IMR-90 (cell line): ENCODE measurements at regions not wholly inside any gene's neighbourhood (a gene's known extent, or its start where the extent isn't known, plus 50 kb on each side); places are given as distances from the start of the nearest gene placed in this dataset.

Experiments
- ATAC-seq: fragments of 200-7000 bp; cut with Tn5 transposase; 2 replicates; pipeline ENCODE4 v1.9.1; 2020; ENCODE audit warnings: low read depth, mild to moderate bottlenecking, moderate library complexity
- BruUV-seq: library from RNA; stranded (reverse); fragments of 400-500 nt; replicated peaks from 2 replicates; lab custom pipeline; 2021; lab: Mats Ljungman, UMichigan
- CTCF ChIA-PET: fragments of 300-600 bp; formaldehyde crosslinking; extraction: SDS; loops from one replicate; lab custom pipeline; 2021; ENCODE audit warnings: antibody characterized with exemption; lab: Yijun Ruan, JAX
- POLR2A ChIA-PET: fragments of 300-600 bp; sonication (Branson Sonifier 250); formaldehyde crosslinking; loops from one replicate; lab custom pipeline; 2022; ENCODE audit warnings: antibody characterized with exemption; ENCODE audit not compliant: unreplicated experiment; lab: Charles Lee
- DNase-seq: peaks from one replicate; pipeline ENCODE4 v3.0.0; 2013
- H2AFZ ChIP-seq: replicated peaks from 2 replicates; pipeline ENCODE3; 2013; ENCODE audit warnings: low read length, mild to moderate bottlenecking; ENCODE audit not compliant: poor library complexity
- H2AK5ac ChIP-seq: 2 replicates; pipeline ENCODE4 v1.6.1; 2013; ENCODE audit warnings: low read depth, low read length, inconsistent platforms
- H2AK9ac ChIP-seq: replicated peaks from 2 replicates; pipeline ENCODE3; 2013; ENCODE audit warnings: mild to moderate bottlenecking, low read depth, low read length, moderate library complexity; ENCODE audit not compliant: poor library complexity
- H2BK120ac ChIP-seq: 2 replicates; pipeline ENCODE4 v1.6.1; 2013; ENCODE audit warnings: low read depth, low read length, inconsistent platforms
- H2BK15ac ChIP-seq: 3 replicates; pipeline ENCODE4 v1.6.1; 2013; ENCODE audit warnings: low read depth, low read length, inconsistent platforms
- H2BK20ac ChIP-seq: 2 replicates; pipeline ENCODE4 v1.6.1; 2013; ENCODE audit warnings: low read depth, mild to moderate bottlenecking, inconsistent platforms, low read length, moderate library complexity
- H2BK5ac ChIP-seq: 2 replicates; pipeline ENCODE4 v1.6.1; 2013; ENCODE audit warnings: mild to moderate bottlenecking, low read depth, low read length, inconsistent platforms; ENCODE audit not compliant: poor library complexity, severe bottlenecking
- H3K14ac ChIP-seq: replicated peaks from 2 replicates; pipeline ENCODE4 v1.6.1; 2013; ENCODE audit warnings: low read depth, low read length, inconsistent platforms
- H3K18ac ChIP-seq: 2 replicates; pipeline ENCODE4 v1.6.1; 2013; ENCODE audit warnings: low read depth, low read length, control low read depth
- H3K23ac ChIP-seq: 2 replicates; pipeline ENCODE4 v1.6.1; 2013; ENCODE audit warnings: low read depth, low read length, inconsistent platforms
- H3K27ac ChIP-seq: 2 replicates; pipeline ENCODE4 v1.5.1; 2013; ENCODE audit warnings: mild to moderate bottlenecking, control low read depth, low read length; ENCODE audit not compliant: insufficient read depth
- H3K27me3 ChIP-seq: 2 replicates; pipeline ENCODE4 v1.6.1; 2013; ENCODE audit warnings: low read length; ENCODE audit not compliant: control insufficient read depth, insufficient read depth
- H3K36me3 ChIP-seq: 2 replicates; pipeline ENCODE4 v1.6.1; 2013; ENCODE audit warnings: low read length, mixed read lengths; ENCODE audit not compliant: control insufficient read depth, insufficient read depth
- H3K4ac ChIP-seq: 2 replicates; pipeline ENCODE4 v1.6.1; 2013; ENCODE audit warnings: low read depth, low read length, inconsistent platforms
- H3K4me1 ChIP-seq: 2 replicates; pipeline ENCODE4 v1.6.1; 2013; ENCODE audit warnings: low read length, mixed read lengths; ENCODE audit not compliant: control insufficient read depth, insufficient read depth
- H3K4me2 ChIP-seq: 2 replicates; pipeline ENCODE4 v1.6.1; 2013; ENCODE audit warnings: low read depth, mild to moderate bottlenecking, control low read depth, low read length, moderate library complexity
- H3K4me3 ChIP-seq: 2 replicates; pipeline ENCODE4 v1.5.1; 2013; ENCODE audit warnings: low read depth, mild to moderate bottlenecking, control low read depth, low read length, moderate library complexity; ENCODE audit not compliant: insufficient read depth
- H3K56ac ChIP-seq: 2 replicates; pipeline ENCODE4 v1.6.1; 2013; ENCODE audit warnings: low read length, inconsistent platforms; ENCODE audit not compliant: insufficient read depth; ENCODE audit errors: extremely low read depth
- H3K79me1 ChIP-seq, 2 experiments: 2 replicates each; pipeline ENCODE4 v1.6.1; 2013; ENCODE audit warnings: low read length in 2 of 2, inconsistent platforms in 1 of 2, low read depth in 1 of 2
- H3K9ac ChIP-seq: 2 replicates; pipeline ENCODE4 v1.6.1; 2013; ENCODE audit warnings: low read depth, low read length, control low read depth
- H3K9me1 ChIP-seq: 2 replicates; pipeline ENCODE4 v1.6.1; 2013; ENCODE audit warnings: low read length, inconsistent platforms; ENCODE audit not compliant: insufficient read depth
- H3K9me3 ChIP-seq: 2 replicates; pipeline ENCODE4 v1.6.1; 2013; ENCODE audit warnings: low read length; ENCODE audit not compliant: control insufficient read depth, insufficient read depth
- H4K20me1 ChIP-seq: 2 replicates; pipeline ENCODE4 v1.6.1; 2013; ENCODE audit warnings: low read length, inconsistent platforms; ENCODE audit not compliant: insufficient read depth
- H4K5ac ChIP-seq: 2 replicates; pipeline ENCODE4 v1.6.1; 2013; ENCODE audit warnings: mild to moderate bottlenecking, low read depth, low read length, control low read depth
- H4K8ac ChIP-seq, 2 experiments: 2 replicates each; pipeline ENCODE4 v1.6.1; 2013; ENCODE audit warnings: low read depth in 2 of 2, low read length in 2 of 2, control low read depth in 1 of 2, inconsistent platforms in 1 of 2
- H4K91ac ChIP-seq: 2 replicates; pipeline ENCODE4 v1.6.1; 2013; ENCODE audit warnings: low read depth, low read length, inconsistent platforms; ENCODE audit not compliant: insufficient read depth
- BHLHE40 ChIP-seq: fragments of 150-350 bp; IDR thresholded peaks from 2 replicates; pipeline ENCODE4 v1.6.1; 2016; ENCODE audit warnings: mild to moderate bottlenecking, low read depth, low read length
- CEBPB ChIP-seq: IDR thresholded peaks from 2 replicates; pipeline ENCODE4 v1.6.1; 2012; ENCODE audit warnings: low read depth, low read length, improper control_type of control experiment
- CHD1 ChIP-seq: IDR thresholded peaks from 2 replicates; pipeline ENCODE4 v1.6.1; 2012; ENCODE audit warnings: low read depth, low read length, improper control_type of control experiment
- FOS ChIP-seq: fragments of 150-350 bp; IDR thresholded peaks from 2 replicates; pipeline ENCODE4 v1.6.1; 2016; ENCODE audit warnings: low read depth, low read length
- MAFK ChIP-seq: IDR thresholded peaks from 2 replicates; pipeline ENCODE4 v1.6.1; 2012; ENCODE audit warnings: low read depth, low read length, improper control_type of control experiment
- MAZ ChIP-seq: IDR thresholded peaks from 2 replicates; pipeline ENCODE4 v1.6.1; 2012; ENCODE audit warnings: low read depth, mild to moderate bottlenecking, low read length, improper control_type of control experiment, moderate library complexity, borderline replicate concordance
- MXI1 ChIP-seq: IDR thresholded peaks from 2 replicates; pipeline ENCODE4 v1.6.1; 2012; ENCODE audit warnings: low read depth, mild to moderate bottlenecking, low read length, moderate library complexity, borderline replicate concordance
- NFE2L2 ChIP-seq: fragments of 150-350 bp; IDR thresholded peaks from 2 replicates; pipeline ENCODE4 v1.6.1; 2016; ENCODE audit warnings: low read depth, mild to moderate bottlenecking, low read length
- POLR2A ChIP-seq: IDR thresholded peaks from 2 replicates; pipeline ENCODE4 v1.6.1; 2012; ENCODE audit warnings: mild to moderate bottlenecking, low read depth, low read length
- RAD21 ChIP-seq: IDR thresholded peaks from 2 replicates; pipeline ENCODE4 v1.6.1; 2012; ENCODE audit warnings: low read length, improper control_type of control experiment
- RFX5 ChIP-seq: IDR thresholded peaks from 2 replicates; pipeline ENCODE4 v1.8.0; 2012; ENCODE audit warnings: low read depth, mild to moderate bottlenecking, low read length, moderate library complexity
- WGBS, 2 experiments: methylation state at CpG; one replicate each; pipeline versions ENCODE4 v1.1.5 to v1.1.7; 2013; ENCODE audit warnings: missing lambda C conversion rate in 2 of 2; ENCODE audit not compliant: insufficient read length in 1 of 2; ENCODE audit errors: extremely low coverage in 2 of 2; 5-methylcytosine and 5-hydroxymethylcytosine counted together
- dilution Hi-C: fragments of 300-500 bp; cut with HindIII; formaldehyde crosslinking; loops from one replicate; pipeline ENCODE4 v1.14.3; 2018; ENCODE audit warnings: low sequenced_read_pairs; ENCODE audit not compliant: unreplicated experiment
- in situ Hi-C: fragments of 300-500 bp; cut with MboI; formaldehyde crosslinking; loops from 3 replicates; pipeline ENCODE4 v1.14.3; 2019; ENCODE audit warnings: low sequenced_read_pairs, inconsistent platforms, mixed read lengths
- intact Hi-C: fragments of 100-400 bp; cut with micrococcal nuclease; formaldehyde crosslinking; loops from 2 replicates; pipeline ENCODE4 v1.10.0; 2022
- TF ChIP-seq, protein P1 (sequence below): fragments of 150-350 bp; IDR thresholded peaks from 2 replicates; pipeline ENCODE4 v1.6.1; 2016; ENCODE audit warnings: low read depth, mild to moderate bottlenecking, low read length, moderate library complexity, borderline replicate concordance
- TF ChIP-seq, protein P2 (sequence below): fragments of 150-350 bp; IDR thresholded peaks from 2 replicates; pipeline ENCODE4 v1.6.1; 2017; ENCODE audit warnings: mild to moderate bottlenecking, antibody characterized with exemption, low read length, low read depth

DNA sequence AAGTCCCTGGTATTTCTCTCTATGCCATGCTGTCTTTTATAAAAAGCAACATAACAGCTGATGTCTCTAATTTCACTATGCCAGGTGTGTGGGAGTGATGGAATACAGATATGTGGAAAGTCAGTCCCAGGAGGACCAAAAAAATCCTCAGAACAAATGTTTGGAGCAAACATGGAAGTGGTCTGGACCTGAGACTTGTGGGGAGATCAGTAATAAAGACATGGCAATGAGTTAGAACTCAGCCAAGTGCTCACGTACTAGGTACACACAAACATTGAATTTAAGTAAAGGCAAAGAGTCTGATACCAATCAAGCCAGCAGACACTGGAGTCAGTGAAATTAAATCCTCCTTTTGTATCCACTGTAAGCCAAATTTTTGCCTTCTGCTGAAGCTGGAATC, 223.6 kb downstream of the ALG10B start:
- no peaks in the 10 kb centered on the region for H3K9me1 ChIP-seq
- no peak overlapping the region for H3K4ac ChIP-seq
- ChIA-PET CTCF (no interaction called here), POLR2A (no interaction called here)
- DNase-seq, result no peak
- H2AFZ ChIP-seq, result no peak overlapping the region
- no peak overlapping the region for H4K8ac ChIP-seq
- no peaks in the 10 kb centered on the region for H3K27me3 ChIP-seq
- H2BK120ac ChIP-seq, result no peak overlapping the region
- ATAC-seq, result no peak
- no peaks in the 10 kb centered on the region for H3K36me3 ChIP-seq
- H3K23ac ChIP-seq, result no peak overlapping the region
- H3K14ac ChIP-seq, result no peak overlapping the region
- no peak overlapping the region for H2BK5ac ChIP-seq
- in situ Hi-C loops (no loop called here), dilution Hi-C loops (no loop called here), intact Hi-C loops (no loop called here)
- no CpG with 5 or more reads among the region's 1 CpG for WGBS, 2 experiments
- no peak overlapping the region for H3K27ac ChIP-seq
- no peaks in the 10 kb centered on the region for H4K20me1 ChIP-seq
- H3K4me3 ChIP-seq, result no peak overlapping the region
- H3K79me1 ChIP-seq, result no peaks in the 10 kb centered on the region
- H4K91ac ChIP-seq, result no peak overlapping the region
- H2BK20ac ChIP-seq, result no peak overlapping the region
- H3K4me1 ChIP-seq, result no peaks in the 10 kb centered on the region
- TF ChIP-seq CHD1 (no peak), BHLHE40 (no peak), MAFK (no peak), POLR2A (no peak), MAZ (no peak), MXI1 (no peak), RFX5 (no peak), NFE2L2 (no peak), RAD21 (no peak), CEBPB (no peak), FOS (no peak)
- TF ChIP-seq, protein P1, sequence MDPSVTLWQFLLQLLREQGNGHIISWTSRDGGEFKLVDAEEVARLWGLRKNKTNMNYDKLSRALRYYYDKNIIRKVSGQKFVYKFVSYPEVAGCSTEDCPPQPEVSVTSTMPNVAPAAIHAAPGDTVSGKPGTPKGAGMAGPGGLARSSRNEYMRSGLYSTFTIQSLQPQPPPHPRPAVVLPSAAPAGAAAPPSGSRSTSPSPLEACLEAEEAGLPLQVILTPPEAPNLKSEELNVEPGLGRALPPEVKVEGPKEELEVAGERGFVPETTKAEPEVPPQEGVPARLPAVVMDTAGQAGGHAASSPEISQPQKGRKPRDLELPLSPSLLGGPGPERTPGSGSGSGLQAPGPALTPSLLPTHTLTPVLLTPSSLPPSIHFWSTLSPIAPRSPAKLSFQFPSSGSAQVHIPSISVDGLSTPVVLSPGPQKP, result no peak
- TF ChIP-seq, protein P2, sequence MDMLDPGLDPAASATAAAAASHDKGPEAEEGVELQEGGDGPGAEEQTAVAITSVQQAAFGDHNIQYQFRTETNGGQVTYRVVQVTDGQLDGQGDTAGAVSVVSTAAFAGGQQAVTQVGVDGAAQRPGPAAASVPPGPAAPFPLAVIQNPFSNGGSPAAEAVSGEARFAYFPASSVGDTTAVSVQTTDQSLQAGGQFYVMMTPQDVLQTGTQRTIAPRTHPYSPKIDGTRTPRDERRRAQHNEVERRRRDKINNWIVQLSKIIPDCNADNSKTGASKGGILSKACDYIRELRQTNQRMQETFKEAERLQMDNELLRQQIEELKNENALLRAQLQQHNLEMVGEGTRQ, result no peak
- H2AK5ac ChIP-seq, result no peak overlapping the region
- H2BK15ac ChIP-seq, result no peak overlapping the region
- no peak overlapping the region for H3K18ac ChIP-seq
- H2AK9ac ChIP-seq, result no peak overlapping the region
- no peak overlapping the region for H4K5ac ChIP-seq
- peaks cover 5% of the 10 kb centered on the region for H3K9me3 ChIP-seq
- no peak overlapping the region for H3K9ac ChIP-seq
- BruUV-seq, result no TSS peak
- no peak overlapping the region for H3K56ac ChIP-seq
- H3K4me2 ChIP-seq, result no peak overlapping the region
